AG10803 (cell line): ENCODE measurements at regions not wholly inside any gene's neighbourhood (a gene's known extent, or its start where the extent isn't known, plus 50 kb on each side); places are given as distances from the start of the nearest gene placed in this dataset.

Experiments used
- DNase-seq: peaks from one replicate; pipeline ENCODE4 v3.0.0; 2010; ENCODE audit warnings: low read depth
- H3K4me3 ChIP-seq: 2 replicates; pipeline ENCODE4 v1.5.1; 2011; ENCODE audit warnings: mild to moderate bottlenecking, low read length, control low read depth
- CTCF ChIP-seq: conservative IDR thresholded peaks from 2 replicates; pipeline ENCODE4 v1.5.1; 2011; ENCODE audit warnings: mild to moderate bottlenecking, low read length, control low read depth, inconsistent platforms

DNA sequence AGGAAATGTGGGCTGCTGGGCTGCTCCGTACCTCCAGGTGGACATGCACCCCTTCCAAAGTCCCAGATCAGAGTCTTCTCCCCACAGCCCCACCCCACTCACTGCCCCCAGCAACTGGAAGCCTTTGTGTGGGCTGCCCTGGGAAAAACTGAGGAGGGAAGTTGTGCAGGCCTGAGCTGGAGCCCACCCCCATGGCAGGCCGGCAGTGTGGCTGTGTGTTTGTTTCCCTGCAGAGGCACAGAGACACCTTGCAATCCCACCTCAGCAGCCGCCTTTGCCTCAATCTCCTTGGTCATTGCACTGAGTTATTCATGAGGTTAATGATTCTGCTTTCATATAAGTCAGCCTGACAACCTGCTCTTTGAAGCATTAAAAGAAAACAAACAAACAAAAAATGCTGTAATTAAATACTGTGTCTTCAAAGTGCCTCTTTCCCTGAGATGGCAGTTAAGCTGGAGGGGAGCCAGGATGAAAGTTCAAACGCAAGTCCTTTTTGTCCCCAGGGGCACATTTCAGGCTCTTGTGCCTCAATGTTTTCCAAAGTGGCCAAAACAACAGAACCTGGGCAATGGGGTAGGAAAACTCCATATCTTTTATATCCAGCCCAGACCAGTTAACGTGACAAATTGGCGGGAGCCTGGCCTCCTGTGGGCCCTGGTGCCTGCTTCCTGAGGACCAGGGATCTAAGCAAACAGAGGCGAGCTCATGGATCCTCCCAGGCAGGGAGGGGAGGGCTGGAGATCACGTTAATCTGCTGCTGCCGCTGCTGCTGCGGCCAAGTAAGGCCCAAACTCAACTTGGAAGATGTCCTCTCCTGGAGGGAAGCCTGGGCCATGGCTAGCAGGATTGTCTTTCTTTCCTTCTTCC lies 51.9 kb upstream of the TSPAN11 start:
- DNase-seq = no peak
- no peak for TF ChIP-seq CTCF
- H3K4me3 ChIP-seq = no peak overlapping the region

DNA sequence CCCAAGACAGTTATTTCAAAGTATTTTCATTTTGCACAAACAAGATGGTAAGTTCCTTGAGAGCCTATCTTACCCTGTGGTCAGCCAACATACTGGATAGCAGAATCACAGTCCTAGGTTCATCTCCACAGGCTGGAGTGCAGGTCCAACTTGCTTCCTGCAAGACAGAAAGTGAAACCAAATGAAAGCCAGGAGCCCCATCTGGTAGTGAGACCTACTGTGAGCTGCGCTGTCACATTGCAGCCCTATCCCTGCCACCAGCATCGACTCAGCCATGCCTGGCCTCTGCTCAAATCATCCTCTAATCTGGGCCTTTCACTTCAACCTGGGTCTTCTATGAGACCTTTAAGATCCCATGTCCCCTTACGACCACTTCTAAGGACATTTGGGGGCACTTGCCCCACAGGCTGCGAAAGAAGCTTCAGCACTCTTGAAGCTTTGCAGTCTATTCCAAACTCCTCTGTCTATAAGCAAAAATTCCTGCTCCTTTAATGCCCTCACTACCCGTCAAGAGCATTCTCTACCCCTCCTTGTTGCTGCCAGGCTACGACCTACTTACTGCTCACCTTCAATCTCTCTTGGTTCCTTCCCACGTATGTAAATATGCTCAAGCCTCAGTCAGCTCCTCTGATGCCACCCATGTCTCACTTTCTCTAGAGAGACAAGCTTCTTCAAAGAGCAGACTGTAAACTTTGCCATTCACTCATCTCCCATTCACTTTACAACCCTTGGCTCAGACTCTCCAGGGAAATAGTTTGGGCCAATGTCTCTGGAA lies 55.9 kb upstream of the TSPAN11 start:
- no peak for TF ChIP-seq CTCF
- DNase-seq = no peak
- no peak overlapping the region for H3K4me3 ChIP-seq

- TF ChIP-seq CTCF = no peak
- H3K4me3 ChIP-seq = no peak overlapping the region
- no peak for DNase-seq
Observed at GRCh38 chr12:30867415-30867814, 59.1 kb upstream of the TSPAN11 start.

DNA sequence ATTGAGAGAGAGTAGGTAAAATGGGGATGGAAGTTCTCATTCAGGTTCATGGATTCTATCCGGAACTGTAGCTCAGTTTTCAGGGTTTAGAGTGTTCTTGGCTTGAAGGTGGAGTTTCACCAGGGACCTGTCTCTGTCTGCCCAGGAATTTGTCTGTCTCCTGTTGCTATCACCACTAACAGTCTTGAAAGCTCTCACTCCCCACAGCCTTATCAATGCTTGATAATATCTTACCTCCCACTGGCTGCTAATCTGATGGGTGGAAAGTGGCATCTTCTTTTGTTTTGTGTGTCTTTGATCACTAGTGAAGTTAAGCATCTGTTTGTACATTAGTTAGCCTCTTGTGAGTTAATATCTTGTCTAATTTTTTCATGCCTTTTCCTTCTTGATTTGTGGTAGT lies 60.3 kb upstream of the TSPAN11 start:
- no peak for TF ChIP-seq CTCF
- no peak overlapping the region for H3K4me3 ChIP-seq
- DNase-seq = no peak

GRCh38 chr12:30863839-30864238 lies 62.7 kb upstream of the TSPAN11 start:
- DNase-seq = no peak
- H3K4me3 ChIP-seq = no peak overlapping the region
- no peak for TF ChIP-seq CTCF

GRCh38 chr12:30862486-30862885 lies 64.1 kb upstream of the TSPAN11 start:
- no peak for TF ChIP-seq CTCF
- peak; percentile 11 for DNase-seq
- H3K4me3 ChIP-seq = no peak overlapping the region
